HFFc6 (cell line): ENCODE measurements at regions not wholly inside any gene's neighbourhood (a gene's known extent, or its start where the extent isn't known, plus 50 kb on each side); places are given as distances from the start of the nearest gene placed in this dataset.

ENCODE experiments used
- DNase-seq: peaks from one replicate; pipeline ENCODE4 v3.0.0-alpha.2; 2018
- H3K27ac Mint-ChIP-seq: 2 replicates; pipeline ENCODE4 v1.8.0; 2020; ENCODE audit warnings: mild to moderate bottlenecking, mixed read lengths
- H3K27me3 Mint-ChIP-seq: 2 replicates; pipeline ENCODE4 v1.8.0; 2021; ENCODE audit warnings: mild to moderate bottlenecking, moderate library complexity, mixed read lengths; ENCODE audit not compliant: insufficient read depth
- H3K36me3 Mint-ChIP-seq: 2 replicates; pipeline ENCODE4 v1.8.0; 2021; ENCODE audit warnings: low read depth, mixed read lengths
- H3K4me1 Mint-ChIP-seq: 2 replicates; pipeline ENCODE4 v1.8.0; 2020; ENCODE audit warnings: low read depth, mixed read lengths
- H3K4me3 Mint-ChIP-seq: 2 replicates; pipeline ENCODE4 v1.8.0; 2020; ENCODE audit warnings: mild to moderate bottlenecking, moderate library complexity, mixed read lengths
- H3K9me3 Mint-ChIP-seq: 2 replicates; pipeline ENCODE4 v1.8.0; 2020; ENCODE audit warnings: mild to moderate bottlenecking, mixed read lengths
- CTCF ChIP-seq: fragments of 200-600 bp; sonication (generic); IDR thresholded peaks from 2 replicates; pipeline ENCODE4 v1.5.0; 2021; ENCODE audit warnings: antibody characterized with exemption, mild to moderate bottlenecking

- no peak for TF ChIP-seq CTCF
- Mint-ChIP-seq H3K27me3 (peaks cover 3% of the 10 kb centered on the region), H3K4me1 (no peaks in the 10 kb centered on the region), H3K4me3 (no peak overlapping the region), H3K9me3 (peaks cover 9% of the 10 kb centered on the region), H3K27ac (no peak overlapping the region), H3K36me3 (peaks cover 6% of the 10 kb centered on the region)
- DNase-seq = no peak
These were observed 72.3 kb upstream of the RAB12 start for GRCh38 chr18:8536922-8537321.

GRCh38 chr18:8537400-8537799 is 71.8 kb upstream of the RAB12 start:
- H3K36me3 Mint-ChIP-seq = peaks cover 1% of the 10 kb centered on the region; the same call in 1 of the 2 replicates
- H3K4me1 Mint-ChIP-seq = no peaks in the 10 kb centered on the region
- H3K27ac Mint-ChIP-seq = no peak overlapping the region
- peaks cover 5% of the 10 kb centered on the region for H3K9me3 Mint-ChIP-seq
- DNase-seq = no peak
- peaks cover 3% of the 10 kb centered on the region for H3K27me3 Mint-ChIP-seq
- no peak for TF ChIP-seq CTCF
- H3K4me3 Mint-ChIP-seq = no peak overlapping the region

- H3K36me3 Mint-ChIP-seq = no peaks in the 10 kb centered on the region
- peaks cover 10% of the 10 kb centered on the region for H3K27me3 Mint-ChIP-seq
- TF ChIP-seq CTCF = no peak
- no peak for DNase-seq
- H3K4me1 Mint-ChIP-seq = no peaks in the 10 kb centered on the region
- H3K27ac Mint-ChIP-seq = no peak overlapping the region
- no peak overlapping the region for H3K4me3 Mint-ChIP-seq
- no peaks in the 10 kb centered on the region for H3K9me3 Mint-ChIP-seq
These were observed 70.3 kb upstream of the RAB12 start for GRCh38 chr18:8538935-8539334.

- TF ChIP-seq CTCF = no peak
- Mint-ChIP-seq H3K36me3 (no peaks in the 10 kb centered on the region), H3K4me3 (no peak overlapping the region), H3K9me3 (no peaks in the 10 kb centered on the region), H3K27ac (no peak overlapping the region), H3K27me3 (peaks cover 26% of the 10 kb centered on the region), H3K4me1 (0 out of 2 replicates have a peak, but pooled peaks cover 6% of the 10 kb centered on the region)
- DNase-seq = no peak
These were observed 62.6 kb upstream of the RAB12 start for GRCh38 chr18:8546677-8547076.

- Mint-ChIP-seq H3K9me3 (no peaks in the 10 kb centered on the region), H3K27me3 (peaks cover 24% of the 10 kb centered on the region), H3K27ac (no peak overlapping the region), H3K36me3 (no peaks in the 10 kb centered on the region), H3K4me3 (no peak overlapping the region), H3K4me1 (0 out of 2 replicates have a peak, but pooled peaks cover 6% of the 10 kb centered on the region)
- DNase-seq = no peak
- TF ChIP-seq CTCF = no peak
These were observed 61.1 kb upstream of the RAB12 start for GRCh38 chr18:8548186-8548585.

GRCh38 chr18:8549254-8549757 is 59.9 kb upstream of the RAB12 start:
- peaks cover 15% of the 10 kb centered on the region for H3K27me3 Mint-ChIP-seq
- 0 out of 2 replicates have a peak, but pooled peaks cover 6% of the 10 kb centered on the region for H3K4me1 Mint-ChIP-seq
- H3K4me3 Mint-ChIP-seq = no peak overlapping the region
- no peak for TF ChIP-seq CTCF
- no peaks in the 10 kb centered on the region for H3K36me3 Mint-ChIP-seq
- no peak overlapping the region for H3K27ac Mint-ChIP-seq
- no peaks in the 10 kb centered on the region for H3K9me3 Mint-ChIP-seq
- DNase-seq = no peak
